NCI-H187 treated with DMSO at 0.1 percent for 48 hours (cell line): ENCODE measurements at regions not wholly inside any gene's neighbourhood (a gene's known extent, or its start where the extent isn't known, plus 50 kb on each side); places are given as distances from the start of the nearest gene placed in this dataset.

Experiments used
- DNase-seq: peaks from one replicate; lab custom pipeline; 2025; lab: John Stamatoyannopoulos, UW

GRCh38 chr18:66735933-66736332, 132.0 kb upstream of the CDH19 start:
- no peak for DNase-seq

- DNase-seq: no peak
Measured at GRCh38 chr18:66734451-66734850, 130.6 kb upstream of the CDH19 start.

- DNase-seq: no peak
Measured at GRCh38 chr18:66731890-66732289, 128.0 kb upstream of the CDH19 start.

- DNase-seq: no peak
Measured at GRCh38 chr18:66729442-66730239, 125.8 kb upstream of the CDH19 start.

- DNase-seq: no peak
Measured at GRCh38 chr18:66728951-66729350, 125.1 kb upstream of the CDH19 start.

- DNase-seq: no peak
Measured at GRCh38 chr18:66727991-66728390, 124.1 kb upstream of the CDH19 start.

GRCh38 chr18:66724664-66725356, 120.9 kb upstream of the CDH19 start:
- DNase-seq: no peak

GRCh38 chr18:66722671-66723070, 118.8 kb upstream of the CDH19 start:
- DNase-seq: no peak

- no peak for DNase-seq
Measured at GRCh38 chr18:66708646-66709045, 104.8 kb upstream of the CDH19 start.

- DNase-seq: no peak
Measured at GRCh38 chr18:66707473-66707872, 103.6 kb upstream of the CDH19 start.

GRCh38 chr18:66695281-66695680, 91.4 kb upstream of the CDH19 start:
- no peak for DNase-seq

- DNase-seq: no peak
Measured at GRCh38 chr18:66694852-66695251, 91.0 kb upstream of the CDH19 start.

GRCh38 chr18:66687635-66688034, 83.7 kb upstream of the CDH19 start:
- DNase-seq: no peak

GRCh38 chr18:66682855-66683322, 79.0 kb upstream of the CDH19 start:
- DNase-seq: no peak

- DNase-seq: no peak
Measured at GRCh38 chr18:66676699-66677098, 72.8 kb upstream of the CDH19 start.

- no peak for DNase-seq
Measured at GRCh38 chr18:66674286-66674685, 70.4 kb upstream of the CDH19 start.

GRCh38 chr18:66668706-66669105, 64.8 kb upstream of the CDH19 start:
- DNase-seq: no peak

GRCh38 chr18:66662632-66663031, 58.7 kb upstream of the CDH19 start:
- no peak for DNase-seq

GRCh38 chr18:66655407-66655806, 51.5 kb upstream of the CDH19 start:
- peak; percentile 2 for DNase-seq
